Muscle of back (tissue), 3 donors: ENCODE measurements at regions not wholly inside any gene's neighbourhood (a gene's known extent, or its start where the extent isn't known, plus 50 kb on each side); places are given as distances from the start of the nearest gene placed in this dataset.
"Not testable (repeated sequence)": the region's sequence is repeated elsewhere in the genome, so short reads cannot be mapped to it uniquely, and the experiment has no call there.

Source experiments
- DNase-seq, 3 donors: peaks; one replicate each; pipeline versions ENCODE4 v3.0.0 to v3.0.0-alpha.2; 2013

GRCh38 chr2:105691947-105692390 lies 52.7 kb upstream of the NCK2 start:
- peak in 1 of 3 donors; percentile 24 for DNase-seq

DNA sequence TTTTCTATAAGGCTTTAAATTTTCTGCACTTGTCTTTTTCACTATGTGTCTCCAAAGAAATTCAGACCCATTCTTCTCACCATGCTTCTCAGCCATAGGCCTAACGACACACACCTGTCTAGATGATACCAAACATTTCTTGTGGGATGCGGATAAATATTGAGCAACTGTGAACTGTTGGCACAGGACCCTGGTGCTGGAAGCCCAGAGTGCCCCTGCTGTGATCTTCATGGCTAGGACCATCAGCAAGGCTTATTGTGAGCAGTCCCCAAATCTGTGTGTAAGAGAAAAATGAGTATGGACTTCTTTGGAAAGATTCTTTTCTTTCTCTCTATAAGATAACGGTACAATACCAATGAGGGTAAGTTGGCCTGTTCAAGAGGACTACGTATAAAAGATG lies 54.1 kb upstream of the NCK2 start:
- no peak for DNase-seq

DNA sequence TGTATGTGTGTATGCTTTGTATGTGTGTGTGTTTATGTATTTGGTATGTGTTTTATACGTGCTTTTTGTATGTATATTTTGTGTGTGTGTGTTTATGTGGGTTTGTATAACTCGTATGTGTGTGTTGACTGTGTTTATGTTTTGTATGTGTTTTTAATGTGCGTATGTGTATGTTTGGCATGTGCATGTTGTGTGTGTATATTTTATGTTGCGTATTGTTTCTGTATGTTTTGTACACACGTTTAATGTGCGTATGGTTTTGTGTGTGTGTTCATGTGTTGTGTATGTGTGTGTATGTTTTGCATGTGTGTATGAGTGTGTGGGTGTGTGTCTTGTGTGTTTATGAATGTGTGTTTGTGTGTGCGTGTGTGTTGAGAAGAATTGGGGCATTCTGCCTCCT lies 55.2 kb upstream of the NCK2 start:
- DNase-seq, result no peak

- DNase-seq, result no peak
Measured at GRCh38 chr2:105688946-105689345, 55.8 kb upstream of the NCK2 start.

DNA sequence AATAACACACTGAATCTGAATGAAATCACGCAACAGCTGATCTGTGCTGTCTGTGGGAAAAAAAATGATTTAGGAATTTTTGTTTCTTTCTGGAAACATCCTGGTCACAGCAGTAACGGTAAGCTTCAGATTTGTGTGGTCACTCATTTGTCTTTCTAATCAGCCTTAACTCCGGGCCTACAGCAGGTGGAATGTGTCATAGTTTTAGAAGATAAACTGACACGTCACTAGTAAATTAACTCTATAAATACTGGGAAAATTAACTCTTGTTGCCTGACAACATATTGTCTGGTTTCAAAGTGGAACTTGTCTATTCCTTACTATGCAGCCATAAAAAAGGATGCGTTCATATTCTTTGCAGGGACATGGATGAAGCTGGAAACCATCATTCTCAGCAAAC lies 58.1 kb upstream of the NCK2 start:
- no peak for DNase-seq

DNA sequence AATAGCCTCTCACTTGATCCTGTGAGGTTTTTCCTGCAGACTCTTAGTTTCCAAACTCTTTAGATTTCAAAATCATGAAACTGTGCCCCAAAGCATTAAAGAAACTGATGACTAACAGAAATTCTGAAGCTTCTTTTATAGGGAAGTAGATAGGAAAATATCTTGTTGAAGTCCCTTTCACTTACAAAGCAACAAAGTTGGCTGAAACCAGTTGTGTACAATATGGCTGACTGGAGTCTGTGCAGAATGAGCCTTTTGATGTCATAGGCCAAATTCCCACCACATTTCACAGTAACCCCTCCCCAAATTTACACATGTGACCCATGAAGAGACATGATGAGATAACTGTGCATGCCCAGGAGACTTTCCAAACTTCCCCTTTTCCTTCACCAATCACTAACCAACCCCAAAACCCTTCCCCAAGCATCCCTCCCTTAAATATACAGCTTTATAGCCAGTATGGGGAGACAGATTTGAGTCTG lies 61.7 kb upstream of the NCK2 start:
- no peak for DNase-seq

DNA sequence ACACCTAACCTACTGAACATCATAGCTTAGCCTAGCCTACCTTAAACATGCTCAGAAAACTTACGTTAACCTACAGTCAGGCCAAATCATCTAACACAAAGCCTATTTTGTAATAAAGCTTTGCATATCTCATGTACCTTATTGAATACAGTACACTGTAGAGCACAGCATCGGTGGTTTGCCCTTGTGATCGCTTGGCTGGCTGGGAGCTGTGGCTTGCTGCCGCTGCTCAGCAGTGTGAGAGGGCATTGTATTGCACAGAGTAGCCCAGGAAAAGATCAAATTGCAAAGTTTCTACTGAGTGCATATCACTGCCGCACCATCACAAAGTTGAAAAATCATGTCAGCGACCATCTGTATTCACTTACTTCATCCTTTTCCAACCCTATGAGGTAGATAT lies 62.3 kb upstream of the NCK2 start:
- peak in 1 of 3 donors; percentile 23 for DNase-seq

- no peak for DNase-seq
Measured at GRCh38 chr2:105681927-105682326, 62.8 kb upstream of the NCK2 start.

GRCh38 chr2:105680357-105680756 lies 64.4 kb upstream of the NCK2 start:
- DNase-seq, result no peak

- DNase-seq, result no peak
Measured at GRCh38 chr2:105678346-105678745, 66.4 kb upstream of the NCK2 start.

DNA sequence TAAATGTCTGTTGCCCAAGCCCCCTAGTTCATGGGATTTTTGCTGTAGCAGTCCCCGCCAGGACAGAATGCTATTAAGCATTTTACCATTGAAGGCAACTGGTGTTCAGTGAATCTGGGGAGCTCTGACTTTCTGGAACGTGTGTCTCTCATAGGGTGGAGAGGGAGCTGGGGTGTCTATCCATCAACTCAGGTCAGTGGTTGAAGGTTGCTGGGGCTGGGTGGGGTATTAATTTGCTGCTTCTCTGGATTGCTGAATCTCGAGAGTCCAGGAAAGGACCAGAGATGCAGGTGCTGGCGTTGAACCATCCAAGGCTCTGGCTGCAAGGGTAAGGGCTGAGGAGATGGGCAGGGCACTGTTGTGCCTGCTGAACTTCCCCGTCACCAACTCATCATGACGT lies 66.8 kb upstream of the NCK2 start:
- DNase-seq, result no peak

DNA sequence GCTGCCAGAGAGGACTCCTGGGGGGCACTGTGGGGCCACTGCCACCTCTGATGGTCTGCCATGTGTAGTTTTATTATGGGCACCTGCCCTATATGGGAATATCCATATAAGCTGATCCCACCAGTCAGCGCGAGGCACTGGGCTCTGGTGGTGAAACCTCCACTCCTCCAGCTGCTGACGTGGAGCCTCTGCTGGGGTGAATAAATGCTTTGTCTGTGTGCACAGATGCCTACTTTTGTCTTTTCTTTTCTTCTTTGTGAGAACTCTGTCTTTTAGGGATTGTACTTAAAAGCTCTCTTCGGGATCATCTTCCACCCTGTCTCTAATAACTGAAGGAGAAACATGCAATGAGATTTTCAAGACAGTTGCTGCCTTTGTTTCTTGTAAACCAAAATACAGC lies 68.9 kb upstream of the NCK2 start:
- DNase-seq, result no peak

DNA sequence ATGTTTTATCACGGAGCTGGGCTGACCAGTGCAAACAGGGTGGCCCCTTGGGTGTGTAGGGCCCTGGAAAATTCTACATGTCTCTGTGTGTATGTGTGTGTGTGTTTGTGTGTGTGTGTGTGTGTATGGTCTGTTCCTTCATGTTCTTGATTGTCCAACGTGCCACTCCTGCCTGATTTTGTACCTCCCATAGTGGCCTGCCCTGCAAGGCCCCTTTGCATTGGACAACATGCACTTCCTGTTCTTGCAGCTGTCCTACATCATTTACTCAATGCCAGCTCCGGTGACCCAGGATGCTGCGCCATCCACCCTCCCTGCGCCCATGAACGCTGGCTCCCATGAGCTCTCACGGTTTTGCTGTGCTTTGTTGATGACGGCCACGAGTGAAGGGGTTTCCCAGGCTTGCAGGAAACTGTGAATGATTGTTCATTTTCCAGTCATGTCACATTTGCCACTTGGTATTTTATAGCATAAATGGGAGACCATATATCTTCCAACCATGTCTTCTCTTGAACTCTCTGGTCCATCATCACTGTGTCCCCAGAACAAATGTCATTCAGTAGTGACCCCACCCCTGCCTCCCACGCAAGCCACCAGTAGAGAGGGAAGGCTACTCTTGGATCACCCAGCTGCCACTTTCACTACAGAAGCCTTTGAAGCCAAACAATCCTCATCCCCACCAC lies 69.7 kb upstream of the NCK2 start:
- no peak for DNase-seq

- peak in 1 of 3 donors; percentile 25 for DNase-seq
Measured at GRCh38 chr2:105674401-105674800, 70.3 kb upstream of the NCK2 start.

DNA sequence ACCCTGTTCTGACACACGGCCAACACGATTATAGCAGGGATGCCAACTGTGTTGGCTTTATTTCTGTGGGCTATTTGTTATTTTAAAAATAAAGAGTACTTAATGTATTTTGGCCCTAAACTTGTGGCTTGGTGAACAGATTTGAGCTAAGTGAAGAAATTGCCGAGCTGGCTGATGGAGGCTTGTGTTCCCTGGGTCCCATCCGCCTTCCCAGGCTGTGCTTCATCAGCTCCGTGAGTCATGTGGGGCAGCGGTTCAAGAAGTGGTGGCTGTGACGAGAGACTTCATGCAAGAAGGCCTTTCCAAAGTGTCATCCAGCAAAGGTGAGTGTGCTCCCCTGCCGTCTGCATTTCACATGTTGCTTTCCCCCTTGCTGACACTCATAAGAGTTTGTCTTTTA lies 73.6 kb upstream of the NCK2 start:
- DNase-seq, result no peak

DNA sequence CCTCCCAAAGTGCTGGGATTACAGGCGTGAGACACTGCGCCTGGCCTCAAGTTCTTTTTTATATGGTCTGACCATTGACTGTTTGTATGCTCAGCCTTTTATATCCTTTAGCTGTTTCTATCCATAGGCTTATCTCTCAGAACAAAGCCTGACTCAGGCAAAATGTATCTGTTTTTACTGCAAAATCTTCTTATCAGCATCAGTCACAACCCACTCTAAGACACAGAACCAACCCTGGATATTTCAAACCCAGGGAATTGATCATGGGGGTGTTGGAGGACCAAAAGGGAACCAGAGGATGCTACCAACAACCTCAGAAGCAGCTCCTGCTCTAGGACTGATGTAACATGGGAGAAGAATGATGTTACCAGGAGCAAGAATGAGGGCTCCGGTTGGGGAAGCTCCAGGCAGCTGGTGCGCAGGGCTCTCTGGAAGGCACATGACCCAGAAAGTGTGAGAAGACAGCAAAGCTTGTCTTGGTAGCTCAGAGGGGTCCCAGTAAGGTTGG lies 75.3 kb upstream of the NCK2 start:
- DNase-seq, result no peak

DNA sequence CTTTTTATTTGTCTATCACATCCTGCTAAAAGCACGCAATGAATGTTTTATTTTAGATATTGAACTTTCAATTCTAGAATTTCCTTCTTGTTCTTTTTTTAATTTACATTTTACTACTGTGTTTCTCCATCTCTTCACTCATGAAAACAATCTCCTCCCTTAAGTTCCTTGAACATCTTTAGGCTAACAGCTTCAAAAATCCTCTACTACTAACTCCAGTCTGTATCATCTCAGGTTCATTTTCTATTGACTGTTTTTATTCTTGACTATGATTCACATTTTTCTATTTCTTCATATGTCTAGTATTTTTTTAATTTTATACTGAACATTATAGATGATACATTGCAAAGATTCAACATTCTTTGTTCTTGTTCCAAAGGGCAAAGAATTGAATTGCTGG lies 79.2 kb upstream of the NCK2 start:
- no peak for DNase-seq

DNA sequence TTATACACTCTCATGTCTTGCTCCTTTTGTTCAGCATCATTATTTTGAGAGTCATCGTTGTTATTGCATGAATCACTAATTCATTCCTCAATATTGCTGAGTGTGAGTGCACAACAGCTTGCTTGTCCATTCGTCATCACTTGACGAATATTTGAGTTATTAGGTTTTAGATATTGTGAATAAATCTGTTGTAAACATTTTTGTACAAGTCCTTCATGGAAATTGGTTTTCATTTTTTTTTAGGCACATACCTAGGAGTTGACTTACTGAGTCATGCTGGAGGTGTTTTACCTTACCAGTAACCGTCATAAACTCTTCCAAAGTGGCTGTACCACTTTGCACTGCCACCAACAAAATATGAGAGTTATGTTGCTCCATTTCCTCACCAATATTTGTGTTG lies 84.2 kb upstream of the NCK2 start:
- no peak for DNase-seq

- not testable (repeated sequence) for DNase-seq
Measured at GRCh38 chr2:105655723-105656606, 88.7 kb upstream of the NCK2 start.

DNA sequence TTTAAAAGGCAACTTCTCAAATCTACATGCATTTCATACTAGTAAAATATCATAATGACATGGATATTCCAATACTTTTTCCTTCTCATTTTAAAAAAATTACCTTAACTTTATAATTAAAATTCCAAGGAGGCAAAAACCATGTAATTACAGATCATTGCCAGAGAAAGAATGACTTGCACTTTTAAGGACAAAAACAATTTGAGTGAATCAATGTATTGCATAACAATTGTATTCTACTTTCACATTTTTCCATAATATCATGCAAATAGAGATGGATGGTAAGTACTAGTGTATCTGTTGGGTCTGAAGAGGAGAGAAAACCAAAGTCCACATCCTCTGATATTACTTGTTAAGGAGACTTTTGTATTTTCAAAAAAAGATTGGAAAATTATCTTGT lies 89.5 kb upstream of the NCK2 start:
- no peak for DNase-seq

GRCh38 chr2:105654474-105655004 lies 90.2 kb upstream of the NCK2 start:
- no peak for DNase-seq

DNA sequence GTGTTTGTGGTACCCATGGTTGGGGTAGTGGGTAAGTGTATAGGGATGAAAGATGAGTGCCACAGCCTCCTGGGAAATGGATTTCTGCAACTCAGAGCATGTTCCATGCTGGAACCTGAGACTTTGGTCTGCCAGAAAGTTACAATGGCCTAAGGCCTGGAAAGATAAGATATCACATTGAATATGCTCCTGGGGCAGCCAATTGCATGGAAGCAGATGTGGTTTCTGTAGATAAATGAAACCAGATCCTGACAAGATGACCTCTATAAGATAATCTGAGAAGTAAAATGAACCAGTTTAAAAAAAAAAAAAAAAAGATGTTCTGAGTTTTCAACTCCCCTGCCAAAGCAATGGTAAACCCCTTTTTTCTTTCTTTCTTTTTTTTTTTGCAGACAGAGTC lies 91.4 kb upstream of the NCK2 start:
- DNase-seq, result no peak
